HG03066 (cell line): ENCODE measurements at regions not wholly inside any gene's neighbourhood (a gene's known extent, or its start where the extent isn't known, plus 50 kb on each side); places are given as distances from the start of the nearest gene placed in this dataset.

Experiments used
- ATAC-seq: cut with Tn5 transposase; IDR thresholded peaks from one replicate; pipeline ENCODE4 v1.9.1; 2021; ENCODE audit warnings: low read depth; ENCODE audit not compliant: unreplicated experiment

DNA sequence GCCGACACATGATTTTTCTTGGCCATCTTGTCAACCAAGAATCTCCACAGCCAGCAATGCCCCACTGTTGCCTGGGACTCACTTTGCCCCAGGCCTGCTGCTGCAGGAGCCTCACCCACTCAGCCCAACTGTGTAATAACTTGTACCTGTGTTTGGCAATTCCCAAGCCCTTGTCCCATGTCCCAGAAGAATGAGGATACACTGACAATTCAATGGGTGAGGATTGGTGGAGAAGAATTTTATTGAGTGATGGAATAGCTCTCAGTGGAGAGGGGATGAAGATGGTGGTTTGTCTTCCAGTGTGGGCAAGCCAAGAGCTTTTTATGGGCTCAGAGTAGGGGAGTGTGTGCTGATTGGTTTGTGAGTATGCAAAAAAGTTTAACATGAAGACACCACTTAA is 861.9 kb downstream of the TFAP2A start:
- no peak for ATAC-seq

DNA sequence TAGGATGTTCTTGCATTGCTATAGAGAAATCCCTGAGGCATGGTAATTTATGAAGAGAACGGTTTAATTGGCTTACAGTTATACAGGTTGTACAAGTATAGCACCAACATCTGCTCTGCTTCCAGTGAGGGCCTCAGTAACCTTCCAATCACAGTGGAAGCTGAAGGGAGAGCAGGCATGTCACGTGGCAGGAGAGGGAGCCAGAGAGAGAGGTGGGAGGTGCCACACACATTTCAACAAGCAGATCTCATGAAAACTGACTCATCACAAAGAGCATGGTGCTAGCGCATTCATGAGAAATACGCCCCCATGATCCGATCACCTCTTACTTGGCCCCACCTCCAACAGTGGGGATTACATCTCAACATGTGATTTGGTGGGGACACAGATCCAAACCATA is 871.2 kb downstream of the TFAP2A start:
- ATAC-seq, result no peak

GRCh38 chr6:9540534-9541126 is 874.2 kb downstream of the TFAP2A start:
- ATAC-seq, result peak; percentile 56

DNA sequence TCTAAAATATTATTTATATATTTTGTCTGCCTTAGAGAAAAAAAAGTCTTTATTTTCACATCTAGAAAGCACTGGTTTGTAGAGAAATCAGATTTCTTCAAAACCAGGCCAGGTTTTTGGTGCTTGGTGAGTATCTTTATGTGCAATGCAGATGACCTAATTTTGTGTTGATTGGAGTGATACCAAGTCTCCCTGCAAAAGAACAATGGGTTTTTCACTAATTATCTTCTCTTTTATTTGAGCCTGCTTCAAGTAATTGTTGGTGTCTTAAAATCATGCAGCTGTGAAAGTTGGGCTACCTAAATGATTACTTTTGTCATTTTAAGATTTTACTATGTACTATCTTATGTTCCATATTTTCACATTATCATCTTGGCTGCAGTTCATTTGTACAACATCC is 874.7 kb downstream of the TFAP2A start:
- ATAC-seq, result no peak

DNA sequence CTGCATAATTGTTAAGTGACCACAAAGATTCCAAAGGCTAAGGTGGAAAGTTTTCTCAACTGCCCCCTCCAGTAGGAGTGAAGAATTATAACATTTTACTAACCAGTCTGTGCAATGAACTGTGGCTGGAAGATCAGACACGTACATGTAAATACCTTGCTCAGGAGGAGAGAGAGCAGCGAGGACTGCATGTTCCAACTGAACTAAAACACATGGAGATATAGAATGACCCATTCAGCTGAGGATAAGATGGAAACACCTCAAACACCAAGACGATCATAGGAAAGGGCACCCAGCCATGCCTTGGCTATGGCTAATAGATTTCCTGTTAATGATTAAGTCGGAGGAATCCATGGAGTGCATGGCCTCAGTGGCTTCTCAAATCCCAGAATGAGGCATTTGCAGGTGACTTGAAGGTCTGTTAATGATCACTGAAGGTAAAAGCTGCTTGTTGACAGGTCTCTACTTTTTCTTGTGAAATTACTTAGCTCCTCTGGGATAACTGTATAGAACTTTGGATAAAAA is 875.6 kb downstream of the TFAP2A start:
- ATAC-seq, result no peak

GRCh38 chr6:9537381-9537780 is 877.5 kb downstream of the TFAP2A start:
- ATAC-seq, result no peak

DNA sequence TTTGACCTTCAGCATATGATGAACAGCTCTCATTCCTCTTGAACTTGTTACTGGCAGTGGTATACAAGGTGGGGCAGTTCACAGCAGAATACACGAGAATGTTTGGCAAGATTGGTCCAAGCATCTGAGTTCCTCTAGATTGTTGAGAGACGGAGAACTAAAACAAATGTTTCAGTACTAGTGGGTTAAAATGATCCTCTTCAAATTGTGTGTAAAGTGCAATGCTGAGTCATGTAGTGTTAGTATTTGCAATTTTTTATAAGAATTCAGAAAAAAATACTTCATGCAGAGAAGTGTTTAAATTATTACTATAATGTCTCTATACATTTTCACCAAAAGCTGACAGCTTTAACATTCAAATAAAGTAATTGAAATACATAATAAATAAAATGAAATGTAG is 879.8 kb downstream of the TFAP2A start:
- ATAC-seq, result no peak

DNA sequence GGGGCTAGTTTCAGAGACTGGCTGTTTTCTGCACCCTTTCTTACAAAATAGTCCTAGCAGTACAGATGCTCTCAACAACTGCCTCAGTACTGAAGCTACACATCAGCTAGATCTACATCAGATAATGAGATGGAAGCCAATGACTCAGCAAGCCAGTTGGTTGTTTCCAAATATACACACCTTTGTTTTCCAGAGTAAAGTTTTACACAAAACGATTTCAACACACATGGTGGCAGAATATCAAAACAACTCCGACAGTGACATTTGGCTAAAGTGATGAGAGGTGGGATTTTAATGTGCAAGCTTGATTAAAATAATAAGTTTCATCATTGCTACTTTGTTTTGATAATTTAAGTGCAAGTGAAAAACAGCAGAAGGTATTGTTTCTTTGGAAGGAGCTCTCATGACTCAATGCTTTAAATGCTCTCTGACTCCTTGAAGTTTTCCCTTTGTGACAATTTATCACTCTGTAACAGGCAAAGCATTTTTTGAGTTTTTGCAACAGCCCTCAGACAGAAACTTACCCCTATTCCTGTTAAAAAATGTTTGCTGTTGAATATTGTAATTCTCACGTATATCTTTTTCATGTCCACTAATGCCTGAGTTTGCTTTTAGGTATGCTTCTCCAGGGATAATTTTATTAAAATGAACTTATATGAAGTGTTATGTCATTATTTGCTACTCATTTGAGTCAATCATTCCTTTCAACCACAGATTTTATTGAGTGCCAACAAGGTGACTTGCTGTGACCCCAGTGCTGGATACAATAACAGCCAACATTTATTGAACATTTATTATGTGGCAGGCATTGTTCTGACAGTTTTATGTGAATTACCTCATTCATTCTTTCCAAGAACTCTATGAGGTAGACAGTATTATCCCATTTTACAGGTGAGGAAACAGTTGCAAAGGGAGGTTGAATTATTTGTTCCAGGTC is 882.0 kb downstream of the TFAP2A start:
- no peak for ATAC-seq

GRCh38 chr6:9527679-9528286 is 887.1 kb downstream of the TFAP2A start:
- ATAC-seq, result no peak

GRCh38 chr6:9523462-9523861 is 891.4 kb downstream of the TFAP2A start:
- no peak for ATAC-seq

GRCh38 chr6:9522101-9522500 is 892.8 kb downstream of the TFAP2A start:
- no peak for ATAC-seq

- no peak for ATAC-seq
These were observed 893.7 kb downstream of the TFAP2A start for GRCh38 chr6:9521152-9521530.

DNA sequence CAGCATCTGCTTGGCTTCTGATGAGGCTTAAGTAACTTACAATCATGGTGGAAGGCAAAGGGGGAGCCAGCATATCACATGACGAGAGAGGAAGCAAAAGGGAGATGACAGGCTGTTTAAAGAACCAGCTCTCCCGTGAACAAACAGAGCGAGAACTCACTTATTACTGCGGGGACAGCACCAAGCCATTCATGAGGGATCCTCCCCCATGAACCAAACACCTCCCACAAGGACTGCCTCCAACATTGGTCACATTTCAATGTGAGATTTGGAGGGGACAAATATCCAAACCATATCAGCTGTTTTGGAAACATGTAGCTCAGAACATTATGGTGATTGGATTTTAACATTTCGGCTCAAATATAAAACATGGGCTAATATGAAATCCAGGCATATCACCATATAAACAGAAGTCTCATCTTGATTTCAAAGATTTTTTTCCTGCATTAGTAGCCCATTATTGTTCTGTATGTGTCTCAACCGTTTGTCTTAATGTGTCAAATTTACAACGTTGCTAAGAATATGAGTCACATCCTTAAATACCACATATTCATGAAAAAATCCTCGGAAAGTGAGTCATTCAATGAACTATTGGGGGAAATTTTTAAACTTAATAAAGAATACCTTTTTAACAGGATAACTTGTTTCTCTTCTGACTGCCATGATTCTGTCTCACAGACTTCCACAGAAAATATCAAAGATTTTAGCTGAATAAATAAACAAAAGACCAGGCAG is 894.3 kb downstream of the TFAP2A start:
- ATAC-seq, result no peak

DNA sequence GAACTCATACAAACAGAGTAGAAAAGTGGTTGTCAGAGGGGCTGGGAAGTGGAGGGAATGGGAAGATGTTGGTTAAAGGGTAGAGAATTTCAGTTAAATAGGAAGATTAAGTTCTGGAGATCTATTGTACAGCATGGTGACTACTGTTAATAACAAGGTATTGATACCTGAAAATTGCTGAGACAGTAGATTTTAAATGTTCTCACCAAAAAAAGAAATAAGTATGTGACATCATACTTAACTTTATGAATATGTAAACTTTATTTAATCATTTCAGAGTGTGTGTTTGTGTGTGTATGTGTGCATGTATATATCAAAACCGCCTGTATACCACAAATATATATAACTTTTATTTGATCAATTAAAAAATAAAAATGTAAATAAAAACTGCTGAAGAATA is 896.4 kb downstream of the TFAP2A start:
- no peak for ATAC-seq

DNA sequence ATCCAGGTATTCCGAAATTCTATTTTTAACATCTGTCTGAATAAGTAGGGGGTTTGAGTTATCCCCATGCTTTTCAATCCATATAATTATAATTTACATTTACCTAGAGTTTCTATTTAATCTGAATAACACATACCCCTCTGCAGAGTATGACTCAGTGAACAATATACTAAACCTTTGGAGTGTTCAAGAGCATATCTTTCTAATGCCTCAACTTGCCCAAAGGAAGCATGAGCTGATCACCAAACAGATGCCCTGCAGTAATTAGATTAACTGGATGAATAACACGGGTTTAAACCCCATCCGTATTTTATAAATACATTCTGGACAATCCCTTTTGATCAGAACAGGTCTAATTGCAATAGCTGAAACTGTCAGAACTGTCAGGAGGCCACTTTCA is 897.1 kb downstream of the TFAP2A start:
- no peak for ATAC-seq

DNA sequence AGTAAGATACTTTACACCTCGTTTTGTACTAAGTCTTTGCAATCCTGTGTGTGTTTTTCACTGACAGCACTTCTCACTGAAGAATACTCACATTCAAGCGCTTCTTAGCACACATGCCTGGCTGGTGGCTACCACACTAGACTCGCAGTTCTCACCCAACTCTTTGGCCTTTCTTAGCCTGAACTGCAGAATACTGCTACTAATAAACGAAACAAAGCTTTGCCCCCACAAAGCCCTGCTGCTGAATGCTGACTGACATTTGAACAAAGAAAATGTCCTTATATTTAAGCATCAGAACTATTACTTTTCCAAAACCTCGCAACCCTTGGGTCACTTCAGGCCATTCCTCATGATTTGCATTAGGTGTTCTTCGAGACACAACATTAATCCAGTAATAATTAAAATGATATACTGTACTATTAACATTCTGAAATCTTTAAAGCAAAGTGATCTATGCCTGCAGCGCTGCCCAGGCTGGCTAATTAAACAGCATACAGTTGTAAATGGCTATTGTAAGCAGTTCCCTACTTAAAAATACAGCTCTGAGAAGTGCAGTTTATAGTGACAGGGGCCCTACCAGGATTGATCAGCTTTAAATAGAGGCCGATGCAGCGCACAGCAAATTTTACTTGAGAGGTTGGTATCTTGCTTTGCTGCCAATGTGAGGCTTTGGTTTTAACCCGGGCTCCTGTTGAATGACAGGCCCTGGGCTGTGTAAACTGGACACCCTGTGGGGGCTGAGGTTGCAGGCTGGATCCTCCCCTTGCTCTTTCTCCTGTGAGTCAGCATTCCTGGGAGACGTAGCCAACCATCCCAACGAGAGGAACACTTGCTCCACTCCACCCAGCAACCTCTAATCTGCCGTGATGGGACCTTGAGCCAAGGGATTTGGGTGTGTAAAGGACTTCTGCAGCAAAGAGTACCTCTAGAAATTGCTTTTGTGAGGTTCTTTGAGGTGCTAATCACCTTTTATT is 899.0 kb downstream of the TFAP2A start:
- no peak for ATAC-seq

- no peak for ATAC-seq
These were observed 900.7 kb downstream of the TFAP2A start for GRCh38 chr6:9514146-9514545.

GRCh38 chr6:9511157-9511556 is 903.7 kb downstream of the TFAP2A start:
- ATAC-seq, result no peak

GRCh38 chr6:9507136-9507895 is 907.6 kb downstream of the TFAP2A start:
- no peak for ATAC-seq
